Tibial nerve (tissue), 4 donors: ENCODE measurements at regions not wholly inside any gene's neighbourhood (a gene's known extent, or its start where the extent isn't known, plus 50 kb on each side); places are given as distances from the start of the nearest gene placed in this dataset.

Source experiments
- DNase-seq, 2 donors: peaks; one replicate each; pipeline ENCODE4 v3.0.0-alpha.2; 2019; ENCODE audit warnings: low spot score in 2 of 2
- H3K27ac ChIP-seq, 4 donors: fragments of 200-600 bp; sonication (generic) in 3 of 4; one replicate each; pipeline ENCODE4 v1.5.1; 2017 to 2019; ENCODE audit warnings: mild to moderate bottlenecking in 1 of 4
- H3K27me3 ChIP-seq, 2 donors: fragments of 200-600 bp; sonication (generic) in 1 of 2; one replicate each; pipeline versions ENCODE4 v1.5.1 to v1.6.0; 2017 to 2019
- H3K36me3 ChIP-seq, 3 donors: fragments of 200-600 bp; sonication (generic); one replicate each; pipeline ENCODE4 v1.5.1; 2018 to 2019
- H3K4me1 ChIP-seq, 4 donors: fragments of 200-600 bp; sonication (generic) in 3 of 4; one replicate each; pipeline ENCODE4 v1.5.1; 2017 to 2019
- H3K4me3 ChIP-seq, 4 donors: fragments of 200-600 bp; sonication (generic) in 3 of 4; one replicate each; pipeline ENCODE4 v1.5.1; 2017 to 2019; ENCODE audit warnings: mild to moderate bottlenecking in 1 of 4, moderate library complexity in 1 of 4
- H3K9me3 ChIP-seq, 4 donors: fragments of 200-600 bp; sonication (generic) in 3 of 4; one replicate each; pipeline ENCODE4 v1.5.1; 2017 to 2019
- EP300 ChIP-seq, 2 donors: sonication (generic); formaldehyde crosslinking; IDR thresholded peaks; one replicate each; pipeline ENCODE4 v1.6.1; 2017; ENCODE audit warnings: antibody characterized with exemption in 2 of 2, mild to moderate bottlenecking in 1 of 2
- POLR2A ChIP-seq, 2 donors: fragments of 450-650 bp; IDR thresholded peaks; one replicate each; pipeline ENCODE4 v1.6.1; 2017; ENCODE audit warnings: antibody characterized with exemption in 2 of 2, mild to moderate bottlenecking in 2 of 2, moderate library complexity in 2 of 2
- WGBS, 2 donors: methylation state at CpG; one replicate each; pipeline ENCODE4 v1.1.5; 2018; 5-methylcytosine and 5-hydroxymethylcytosine counted together
- TF ChIP-seq, protein P1 (sequence below), 5 experiments: fragments of 200-600 bp in 3 of 5; fragments of 450-650 bp in 2 of 5; sonication (generic) in 3 of 5; IDR thresholded peaks; one replicate each; pipeline ENCODE4 v1.5.1; 2016 to 2019; ENCODE audit warnings: antibody characterized with exemption in 5 of 5, mild to moderate bottlenecking in 3 of 5, moderate library complexity in 2 of 5

DNA sequence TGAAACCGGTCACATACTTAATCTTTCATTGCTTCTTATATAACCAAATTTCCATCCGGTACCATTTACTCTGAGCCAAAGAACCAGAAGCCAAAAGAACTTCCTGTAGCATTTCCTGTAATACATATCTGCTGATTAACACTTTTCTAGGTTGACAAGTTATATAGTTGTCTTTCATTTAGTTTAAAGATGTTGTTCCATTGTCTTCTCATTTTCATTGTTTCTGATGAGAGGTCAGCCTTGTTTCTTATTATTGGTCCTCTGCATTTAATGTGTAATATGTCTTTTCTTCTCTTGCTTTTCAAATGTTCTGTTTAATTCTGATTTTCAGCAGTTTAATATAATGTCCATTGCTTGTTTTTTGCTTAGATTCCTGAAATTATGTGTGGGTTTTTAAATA, 214.5 kb upstream of the CCN2 start:
- no peak for TF ChIP-seq POLR2A (IDR thresholded peaks at IDR 0.05)
- TF ChIP-seq, protein P1, sequence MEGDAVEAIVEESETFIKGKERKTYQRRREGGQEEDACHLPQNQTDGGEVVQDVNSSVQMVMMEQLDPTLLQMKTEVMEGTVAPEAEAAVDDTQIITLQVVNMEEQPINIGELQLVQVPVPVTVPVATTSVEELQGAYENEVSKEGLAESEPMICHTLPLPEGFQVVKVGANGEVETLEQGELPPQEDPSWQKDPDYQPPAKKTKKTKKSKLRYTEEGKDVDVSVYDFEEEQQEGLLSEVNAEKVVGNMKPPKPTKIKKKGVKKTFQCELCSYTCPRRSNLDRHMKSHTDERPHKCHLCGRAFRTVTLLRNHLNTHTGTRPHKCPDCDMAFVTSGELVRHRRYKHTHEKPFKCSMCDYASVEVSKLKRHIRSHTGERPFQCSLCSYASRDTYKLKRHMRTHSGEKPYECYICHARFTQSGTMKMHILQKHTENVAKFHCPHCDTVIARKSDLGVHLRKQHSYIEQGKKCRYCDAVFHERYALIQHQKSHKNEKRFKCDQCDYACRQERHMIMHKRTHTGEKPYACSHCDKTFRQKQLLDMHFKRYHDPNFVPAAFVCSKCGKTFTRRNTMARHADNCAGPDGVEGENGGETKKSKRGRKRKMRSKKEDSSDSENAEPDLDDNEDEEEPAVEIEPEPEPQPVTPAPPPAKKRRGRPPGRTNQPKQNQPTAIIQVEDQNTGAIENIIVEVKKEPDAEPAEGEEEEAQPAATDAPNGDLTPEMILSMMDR (IDR thresholded peaks at IDR 0.05) = no peak
- no peak for TF ChIP-seq EP300 (IDR thresholded peaks at IDR 0.05)
- WGBS, 2 donors = 84 to 85% methylated on average over 2 of the region's 2 CpGs
- Histone ChIP-seq H3K36me3 (no peaks in the 10 kb centered on the region), H3K27ac (no peak overlapping the region), H3K27me3 (no peaks in the 10 kb centered on the region), H3K4me3 (no peak overlapping the region), H3K4me1 (peaks cover 0 to 16% (median 0%) of the 10 kb centered on the region in 4 donors), H3K9me3 (no peaks in the 10 kb centered on the region)
- no peak for DNase-seq

DNA sequence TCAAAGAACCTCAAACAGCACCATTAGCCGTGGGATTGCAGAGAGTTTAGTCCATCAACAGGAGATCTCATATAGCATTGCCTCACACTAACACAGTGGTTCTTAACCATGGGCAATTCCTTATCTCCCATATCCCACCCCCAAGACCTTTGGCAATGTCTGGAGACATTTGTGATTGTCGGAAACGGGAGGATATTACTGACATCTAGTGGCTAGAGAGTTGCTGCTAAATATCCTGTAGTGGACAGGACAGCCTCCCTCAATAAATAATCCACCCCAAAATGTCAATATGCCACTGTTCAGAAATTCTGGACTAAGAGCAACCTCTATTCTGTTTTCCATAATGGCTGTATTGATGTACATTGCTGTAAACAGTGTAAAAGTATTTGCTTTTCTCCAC, 210.1 kb upstream of the CCN2 start:
- no peak overlapping the region for H3K4me3 ChIP-seq
- H3K4me1 ChIP-seq = no peaks in the 10 kb centered on the region
- H3K27ac ChIP-seq = no peak overlapping the region
- DNase-seq = no peak
- no peaks in the 10 kb centered on the region for H3K9me3 ChIP-seq
- 39 to 44% methylated on average over 3 of the region's 3 CpGs for WGBS, 2 donors
- no peaks in the 10 kb centered on the region for H3K27me3 ChIP-seq
- no peaks in the 10 kb centered on the region for H3K36me3 ChIP-seq
- TF ChIP-seq POLR2A (IDR thresholded peaks at IDR 0.05) (no peak), EP300 (IDR thresholded peaks at IDR 0.05) (no peak)
- TF ChIP-seq, protein P1 (IDR thresholded peaks at IDR 0.05) = peak; percentile 31 to 63 (median 42)

DNA sequence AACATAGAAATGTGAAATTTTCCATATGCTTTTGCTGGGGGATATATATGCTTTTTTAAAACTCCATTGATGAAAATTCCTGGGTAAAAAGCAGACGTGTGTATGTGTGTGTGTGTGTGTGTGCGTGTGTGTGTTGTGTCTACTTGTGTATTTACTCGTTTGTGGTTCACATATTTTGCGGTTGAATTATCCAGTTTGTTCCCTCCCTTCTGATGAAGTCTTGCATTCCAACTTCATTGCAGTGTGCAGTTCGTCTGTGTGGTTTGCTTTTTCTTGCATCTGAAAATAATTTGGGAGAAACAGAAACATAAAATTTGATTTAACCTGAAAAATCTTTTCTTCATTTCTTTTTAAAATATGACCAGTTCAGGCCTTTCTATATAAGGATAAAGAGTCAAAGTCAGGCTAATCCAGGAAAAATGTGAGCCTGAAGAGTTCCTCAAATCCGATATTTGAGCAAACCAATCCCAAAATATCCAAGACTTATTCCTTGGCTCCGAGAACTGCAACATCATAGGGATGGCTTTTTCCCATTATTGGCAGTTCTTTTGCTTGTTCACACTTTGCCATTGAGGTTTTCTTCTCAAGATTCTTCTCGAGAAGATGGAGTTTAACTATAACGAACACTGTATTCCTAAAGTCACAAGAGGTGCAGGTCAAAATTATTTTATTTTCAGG, 202.2 kb upstream of the CCN2 start:
- H3K27me3 ChIP-seq = no peaks in the 10 kb centered on the region
- 60 to 62% methylated on average over 9 of the region's 9 CpGs for WGBS, 2 donors

DNA sequence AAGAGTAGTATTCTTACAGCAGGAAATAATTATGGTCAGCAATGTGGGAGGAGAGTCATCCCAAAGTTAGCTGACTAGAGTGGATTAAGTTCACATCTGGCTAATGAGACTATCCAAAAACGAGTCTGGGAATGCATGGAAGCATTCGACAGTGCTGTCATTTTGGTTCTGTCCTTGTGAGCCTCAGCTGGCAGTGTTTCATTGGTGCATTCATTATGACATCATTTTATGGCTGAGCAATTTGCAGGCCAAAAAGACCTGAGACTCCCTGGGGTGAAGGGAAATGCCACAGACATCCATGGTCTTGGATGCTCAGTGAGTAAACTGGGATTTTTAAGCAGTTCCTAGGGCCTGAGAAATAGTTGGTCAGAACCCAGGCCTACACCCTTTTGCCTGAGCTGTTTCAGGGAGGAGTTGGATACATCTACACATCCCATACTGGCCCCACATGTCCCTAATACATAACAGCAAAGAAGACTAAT, 196.4 kb upstream of the CCN2 start:
- Histone ChIP-seq H3K36me3 (no peaks in the 10 kb centered on the region), H3K27ac (no peak overlapping the region), H3K4me1 (no peaks in the 10 kb centered on the region), H3K9me3 (no peaks in the 10 kb centered on the region), H3K4me3 (no peak overlapping the region), H3K27me3 (no peaks in the 10 kb centered on the region)
- TF ChIP-seq, protein P1 (IDR thresholded peaks at IDR 0.05) = no peak
- no peak for TF ChIP-seq EP300 (IDR thresholded peaks at IDR 0.05)
- no peak for TF ChIP-seq POLR2A (IDR thresholded peaks at IDR 0.05)
- DNase-seq = no peak
- WGBS, 2 donors = 47 to 53% methylated on average over 2 of the region's 2 CpGs

More for the DNA sequence above, 202.2 kb upstream of the CCN2 start:
- Histone ChIP-seq H3K9me3 (no peaks in the 10 kb centered on the region), H3K4me1 (no peaks in the 10 kb centered on the region), H3K27ac (peak overlapping the region in 2 of 4 donors; percentile 22 to 56), H3K36me3 (no peaks in the 10 kb centered on the region), H3K4me3 (no peak overlapping the region)
- DNase-seq = no peak
- TF ChIP-seq, protein P1 (IDR thresholded peaks at IDR 0.05) = no peak
- TF ChIP-seq POLR2A (IDR thresholded peaks at IDR 0.05) (no peak), EP300 (IDR thresholded peaks at IDR 0.05) (no peak)

DNA sequence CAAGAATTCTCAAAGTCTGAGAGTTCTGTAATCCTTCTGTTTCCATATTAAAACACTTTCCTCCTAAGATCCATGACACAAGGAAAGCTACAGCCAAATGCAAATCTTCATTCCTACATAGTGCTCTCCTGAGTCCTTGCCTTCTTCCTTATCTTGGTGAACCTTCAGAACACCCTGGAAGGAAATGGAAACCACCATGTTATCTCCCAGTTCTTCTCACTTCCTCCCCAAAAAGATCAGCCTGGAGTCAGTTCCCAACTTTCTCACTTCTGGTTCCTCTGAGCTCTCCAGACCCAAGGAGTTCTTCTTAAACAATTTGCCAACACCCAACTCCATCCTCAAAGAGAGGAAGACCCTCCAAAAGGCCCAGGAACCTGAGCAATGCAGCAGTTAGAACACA, 193.3 kb upstream of the CCN2 start:
- no peak overlapping the region for H3K4me3 ChIP-seq
- no peaks in the 10 kb centered on the region for H3K9me3 ChIP-seq
- H3K27me3 ChIP-seq = no peaks in the 10 kb centered on the region
- no peak overlapping the region for H3K27ac ChIP-seq
- H3K36me3 ChIP-seq = no peaks in the 10 kb centered on the region
- H3K4me1 ChIP-seq = no peaks in the 10 kb centered on the region
- no peak for DNase-seq
- TF ChIP-seq EP300 (IDR thresholded peaks at IDR 0.05) (no peak), POLR2A (IDR thresholded peaks at IDR 0.05) (no peak)
- TF ChIP-seq, protein P1 (IDR thresholded peaks at IDR 0.05) = no peak
